ENCODE measurements at regions not wholly inside any gene's neighbourhood (a gene's known extent, or its start where the extent isn't known, plus 50 kb on each side); places are given as distances from the start of the nearest gene placed in this dataset.
A peak's percentile ranks its signal among the peaks of the same experiment; 100 is the strongest.

- Histone ChIP-seq H3K27me3 (no peaks in the 10 kb centered on the region), H3K27ac (peak overlapping the region in 3 of 4 donors; percentile 26 to 56 (median 56)), H3K9me3 (no peaks in the 10 kb centered on the region), H3K4me1 (peaks cover 0 to 12% (median 2%) of the 10 kb centered on the region in 4 donors), H3K4me3 (no peak overlapping the region), H3K36me3 (no peaks in the 10 kb centered on the region)
- TF ChIP-seq POLR2A (IDR thresholded peaks at IDR 0.05), result no peak
- TF ChIP-seq, protein P1, sequence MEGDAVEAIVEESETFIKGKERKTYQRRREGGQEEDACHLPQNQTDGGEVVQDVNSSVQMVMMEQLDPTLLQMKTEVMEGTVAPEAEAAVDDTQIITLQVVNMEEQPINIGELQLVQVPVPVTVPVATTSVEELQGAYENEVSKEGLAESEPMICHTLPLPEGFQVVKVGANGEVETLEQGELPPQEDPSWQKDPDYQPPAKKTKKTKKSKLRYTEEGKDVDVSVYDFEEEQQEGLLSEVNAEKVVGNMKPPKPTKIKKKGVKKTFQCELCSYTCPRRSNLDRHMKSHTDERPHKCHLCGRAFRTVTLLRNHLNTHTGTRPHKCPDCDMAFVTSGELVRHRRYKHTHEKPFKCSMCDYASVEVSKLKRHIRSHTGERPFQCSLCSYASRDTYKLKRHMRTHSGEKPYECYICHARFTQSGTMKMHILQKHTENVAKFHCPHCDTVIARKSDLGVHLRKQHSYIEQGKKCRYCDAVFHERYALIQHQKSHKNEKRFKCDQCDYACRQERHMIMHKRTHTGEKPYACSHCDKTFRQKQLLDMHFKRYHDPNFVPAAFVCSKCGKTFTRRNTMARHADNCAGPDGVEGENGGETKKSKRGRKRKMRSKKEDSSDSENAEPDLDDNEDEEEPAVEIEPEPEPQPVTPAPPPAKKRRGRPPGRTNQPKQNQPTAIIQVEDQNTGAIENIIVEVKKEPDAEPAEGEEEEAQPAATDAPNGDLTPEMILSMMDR (IDR thresholded peaks at IDR 0.05), result no peak
- DNase-seq, result no peak
These were observed 95.0 kb downstream of the TMEM17 start for GRCh38 chr2:62410926-62411456.

DNA sequence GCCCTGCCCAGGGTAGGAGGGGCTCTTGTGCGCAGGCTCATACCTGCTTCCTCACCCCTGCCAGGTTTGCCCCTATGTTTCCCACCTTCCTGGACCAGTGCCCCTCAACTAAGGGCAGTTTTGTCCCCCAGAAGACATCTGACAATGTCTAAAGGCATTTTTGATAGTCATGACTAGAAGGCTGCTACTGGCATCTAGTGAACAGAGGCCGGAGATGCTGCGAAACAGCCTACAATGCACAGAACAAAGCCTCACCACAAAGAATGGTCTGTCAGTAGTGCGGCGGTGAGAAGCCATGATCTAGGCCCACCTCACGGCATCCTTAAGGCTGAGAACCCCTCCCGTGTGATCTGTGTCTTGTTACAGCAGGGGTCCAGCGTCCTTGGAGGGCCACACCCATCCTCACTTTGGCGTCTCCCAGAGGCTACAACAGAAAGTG, 96.0 kb downstream of the TMEM17 start:
- DNase-seq, result no peak
- no peaks in the 10 kb centered on the region for H3K36me3 ChIP-seq
- peaks cover 0 to 12% (median 2%) of the 10 kb centered on the region in 4 donors for H3K4me1 ChIP-seq
- H3K9me3 ChIP-seq, result no peaks in the 10 kb centered on the region
- H3K27me3 ChIP-seq, result no peaks in the 10 kb centered on the region
- TF ChIP-seq, protein P1 (IDR thresholded peaks at IDR 0.05), result no peak
- TF ChIP-seq POLR2A (IDR thresholded peaks at IDR 0.05), result no peak
- no peak overlapping the region for H3K27ac ChIP-seq
- H3K4me3 ChIP-seq, result no peak overlapping the region

GRCh38 chr2:62409442-62409841, 96.6 kb downstream of the TMEM17 start:
- no peak overlapping the region for H3K27ac ChIP-seq

GRCh38 chr2:62408241-62408677, 97.7 kb downstream of the TMEM17 start:
- H3K4me3 ChIP-seq, result no peak overlapping the region
- no peak for DNase-seq
- TF ChIP-seq POLR2A (IDR thresholded peaks at IDR 0.05), result no peak
- TF ChIP-seq, protein P1 (IDR thresholded peaks at IDR 0.05), result no peak
- H3K36me3 ChIP-seq, result no peaks in the 10 kb centered on the region
- no peaks in the 10 kb centered on the region for H3K9me3 ChIP-seq
- no peak overlapping the region for H3K27ac ChIP-seq
- no peaks in the 10 kb centered on the region for H3K27me3 ChIP-seq
- H3K4me1 ChIP-seq, result peaks cover 0 to 12% (median 2%) of the 10 kb centered on the region in 4 donors

More at GRCh38 chr2:62409442-62409841, 96.6 kb downstream of the TMEM17 start:
- Histone ChIP-seq H3K27me3 (no peaks in the 10 kb centered on the region), H3K4me3 (no peak overlapping the region), H3K36me3 (no peaks in the 10 kb centered on the region), H3K4me1 (peaks cover 0 to 12% (median 2%) of the 10 kb centered on the region in 4 donors), H3K9me3 (no peaks in the 10 kb centered on the region)
- no peak for DNase-seq
- TF ChIP-seq, protein P1 (IDR thresholded peaks at IDR 0.05), result no peak
- TF ChIP-seq POLR2A (IDR thresholded peaks at IDR 0.05), result no peak

- no peaks in the 10 kb centered on the region for H3K27me3 ChIP-seq
- H3K36me3 ChIP-seq, result no peaks in the 10 kb centered on the region
- H3K9me3 ChIP-seq, result no peaks in the 10 kb centered on the region
- peaks cover 0 to 12% (median 2%) of the 10 kb centered on the region in 4 donors for H3K4me1 ChIP-seq
- TF ChIP-seq, protein P1 (IDR thresholded peaks at IDR 0.05), result no peak
- no peak for TF ChIP-seq POLR2A (IDR thresholded peaks at IDR 0.05)
- no peak overlapping the region for H3K27ac ChIP-seq
- no peak overlapping the region for H3K4me3 ChIP-seq
- DNase-seq, result no peak
These were observed 98.2 kb downstream of the TMEM17 start for GRCh38 chr2:62407838-62408237.

Data from Peyer's patch (tissue), 4 donors.